Stimulated activated CD4-positive, alpha-beta T cell treated with anti-CD3 and anti-CD28 coated beads, Interleukin-12 subunit alpha, Interleukin-12 subunit beta, amount 100 ng/mL, for 24 hours (primary cell): ENCODE measurements at regions not wholly inside any gene's neighbourhood (a gene's known extent, or its start where the extent isn't known, plus 50 kb on each side); places are given as distances from the start of the nearest gene placed in this dataset.

ENCODE experiments used
- DNase-seq, 2 experiments: peaks; one replicate each; pipeline ENCODE4 v3.0.0-alpha.2; 2020; ENCODE audit warnings: low read depth in 2 of 2

GRCh38 chr10:36302086-36302485 is 660.0 kb upstream of the FZD8 start:
- no peak for DNase-seq

- DNase-seq: no peak
Observed at GRCh38 chr10:36301539-36301938, 659.4 kb upstream of the FZD8 start.

- no peak for DNase-seq
Observed at GRCh38 chr10:36301139-36301538, 659.0 kb upstream of the FZD8 start.

- no peak for DNase-seq
Observed at GRCh38 chr10:36283827-36284226, 641.7 kb upstream of the FZD8 start.

- no peak for DNase-seq
Observed at GRCh38 chr10:36281831-36282331, 639.8 kb upstream of the FZD8 start.

GRCh38 chr10:36280890-36281499 is 638.9 kb upstream of the FZD8 start:
- DNase-seq: no peak

- DNase-seq: no peak
Observed at GRCh38 chr10:36280321-36280741, 638.2 kb upstream of the FZD8 start.

GRCh38 chr10:36278176-36278575 is 636.1 kb upstream of the FZD8 start:
- DNase-seq: no peak

GRCh38 chr10:36277459-36277858 is 635.4 kb upstream of the FZD8 start:
- no peak for DNase-seq

GRCh38 chr10:36271627-36272340 is 629.7 kb upstream of the FZD8 start:
- no peak for DNase-seq

GRCh38 chr10:36269222-36269621 is 627.1 kb upstream of the FZD8 start:
- no peak for DNase-seq

GRCh38 chr10:36266923-36267322 is 624.8 kb upstream of the FZD8 start:
- DNase-seq: no peak

- no peak for DNase-seq
Observed at GRCh38 chr10:36265741-36266140, 623.6 kb upstream of the FZD8 start.

- no peak for DNase-seq
Observed at GRCh38 chr10:36263871-36264270, 621.8 kb upstream of the FZD8 start.

- DNase-seq: no peak
Observed at GRCh38 chr10:36256948-36257356, 614.9 kb upstream of the FZD8 start.

GRCh38 chr10:36256166-36256565 is 614.1 kb upstream of the FZD8 start:
- no peak for DNase-seq

GRCh38 chr10:36254199-36254598 is 612.1 kb upstream of the FZD8 start:
- DNase-seq: no peak

GRCh38 chr10:36253731-36254130 is 611.6 kb upstream of the FZD8 start:
- no peak for DNase-seq

- no peak for DNase-seq
Observed at GRCh38 chr10:36251068-36251467, 609.0 kb upstream of the FZD8 start.

GRCh38 chr10:36248304-36248981 is 606.3 kb upstream of the FZD8 start:
- no peak for DNase-seq

GRCh38 chr10:36247478-36247877 is 605.4 kb upstream of the FZD8 start:
- no peak for DNase-seq

- no peak for DNase-seq
Observed at GRCh38 chr10:36236931-36237330, 594.8 kb upstream of the FZD8 start.

GRCh38 chr10:36236341-36236740 is 594.2 kb upstream of the FZD8 start:
- no peak for DNase-seq
